ENCODE measurements at regions not wholly inside any gene's neighbourhood (a gene's known extent, or its start where the extent isn't known, plus 50 kb on each side); places are given as distances from the start of the nearest gene placed in this dataset.

DNA sequence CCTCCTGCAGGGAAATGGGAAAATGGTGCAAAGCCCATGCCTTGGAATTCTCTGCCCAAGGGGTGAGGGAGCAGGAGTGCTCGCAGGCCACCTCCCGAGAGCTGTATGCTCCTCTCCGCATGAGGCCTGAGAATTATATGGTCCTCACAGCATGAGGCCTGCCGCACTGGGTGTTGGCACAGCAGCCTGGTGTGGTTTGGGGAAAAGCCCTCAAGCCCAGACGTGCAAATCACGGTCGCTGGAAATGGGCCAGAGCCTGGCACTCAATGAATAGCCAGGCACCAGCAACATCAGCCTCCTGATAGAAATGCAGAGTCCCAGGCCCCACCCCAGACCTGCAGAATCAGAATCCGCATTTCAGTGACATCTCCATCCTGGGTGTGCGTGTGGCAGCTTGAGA lies 156.4 kb upstream of the FOXF1 start:
- TF ChIP-seq, protein P1, sequence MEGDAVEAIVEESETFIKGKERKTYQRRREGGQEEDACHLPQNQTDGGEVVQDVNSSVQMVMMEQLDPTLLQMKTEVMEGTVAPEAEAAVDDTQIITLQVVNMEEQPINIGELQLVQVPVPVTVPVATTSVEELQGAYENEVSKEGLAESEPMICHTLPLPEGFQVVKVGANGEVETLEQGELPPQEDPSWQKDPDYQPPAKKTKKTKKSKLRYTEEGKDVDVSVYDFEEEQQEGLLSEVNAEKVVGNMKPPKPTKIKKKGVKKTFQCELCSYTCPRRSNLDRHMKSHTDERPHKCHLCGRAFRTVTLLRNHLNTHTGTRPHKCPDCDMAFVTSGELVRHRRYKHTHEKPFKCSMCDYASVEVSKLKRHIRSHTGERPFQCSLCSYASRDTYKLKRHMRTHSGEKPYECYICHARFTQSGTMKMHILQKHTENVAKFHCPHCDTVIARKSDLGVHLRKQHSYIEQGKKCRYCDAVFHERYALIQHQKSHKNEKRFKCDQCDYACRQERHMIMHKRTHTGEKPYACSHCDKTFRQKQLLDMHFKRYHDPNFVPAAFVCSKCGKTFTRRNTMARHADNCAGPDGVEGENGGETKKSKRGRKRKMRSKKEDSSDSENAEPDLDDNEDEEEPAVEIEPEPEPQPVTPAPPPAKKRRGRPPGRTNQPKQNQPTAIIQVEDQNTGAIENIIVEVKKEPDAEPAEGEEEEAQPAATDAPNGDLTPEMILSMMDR (IDR thresholded peaks at IDR 0.05) = no peak
- no peak for TF ChIP-seq POLR2A (IDR thresholded peaks at IDR 0.05)
